Ovary (tissue), 3 donors: ENCODE measurements at regions not wholly inside any gene's neighbourhood (a gene's known extent, or its start where the extent isn't known, plus 50 kb on each side); places are given as distances from the start of the nearest gene placed in this dataset.

Source experiments
- EP300 ChIP-seq: sonication (generic); formaldehyde crosslinking; IDR thresholded peaks from one replicate; pipeline ENCODE4 v1.6.1; 2017; ENCODE audit warnings: antibody characterized with exemption
- TF ChIP-seq, protein P1 (sequence below), 3 donors: fragments of 450-650 bp in 2 of 3; fragments of 200-600 bp in 1 of 3; IDR thresholded peaks; one replicate each; pipeline versions ENCODE4 v1.5.1 to v1.8.0; 2016 to 2022; ENCODE audit warnings: antibody characterized with exemption in 3 of 3, mild to moderate bottlenecking in 1 of 3
- donor health status: DM: no; HTN: no; CAD: no.

DNA sequence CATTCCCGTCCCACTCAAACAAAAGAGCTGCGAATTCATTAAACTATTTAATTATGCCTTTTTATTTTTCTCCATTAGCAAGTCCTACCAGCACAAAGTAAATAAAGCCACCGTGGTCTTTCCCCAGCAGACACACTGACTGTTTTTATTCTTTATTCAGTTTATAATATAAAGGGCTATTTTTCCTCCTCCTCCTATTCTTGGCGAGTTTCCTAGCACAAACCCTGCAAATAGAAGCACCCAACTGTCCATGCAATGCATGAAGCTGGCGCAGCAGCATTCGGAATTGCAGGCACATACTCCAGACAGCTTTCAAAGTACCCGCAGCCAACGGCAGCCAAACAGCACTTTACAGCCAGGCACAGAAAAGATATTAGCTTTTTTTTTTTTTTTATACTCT is 583.4 kb upstream of the PSMD7 start:
- TF ChIP-seq EP300: no peak
- TF ChIP-seq, protein P1, sequence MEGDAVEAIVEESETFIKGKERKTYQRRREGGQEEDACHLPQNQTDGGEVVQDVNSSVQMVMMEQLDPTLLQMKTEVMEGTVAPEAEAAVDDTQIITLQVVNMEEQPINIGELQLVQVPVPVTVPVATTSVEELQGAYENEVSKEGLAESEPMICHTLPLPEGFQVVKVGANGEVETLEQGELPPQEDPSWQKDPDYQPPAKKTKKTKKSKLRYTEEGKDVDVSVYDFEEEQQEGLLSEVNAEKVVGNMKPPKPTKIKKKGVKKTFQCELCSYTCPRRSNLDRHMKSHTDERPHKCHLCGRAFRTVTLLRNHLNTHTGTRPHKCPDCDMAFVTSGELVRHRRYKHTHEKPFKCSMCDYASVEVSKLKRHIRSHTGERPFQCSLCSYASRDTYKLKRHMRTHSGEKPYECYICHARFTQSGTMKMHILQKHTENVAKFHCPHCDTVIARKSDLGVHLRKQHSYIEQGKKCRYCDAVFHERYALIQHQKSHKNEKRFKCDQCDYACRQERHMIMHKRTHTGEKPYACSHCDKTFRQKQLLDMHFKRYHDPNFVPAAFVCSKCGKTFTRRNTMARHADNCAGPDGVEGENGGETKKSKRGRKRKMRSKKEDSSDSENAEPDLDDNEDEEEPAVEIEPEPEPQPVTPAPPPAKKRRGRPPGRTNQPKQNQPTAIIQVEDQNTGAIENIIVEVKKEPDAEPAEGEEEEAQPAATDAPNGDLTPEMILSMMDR (IDR thresholded peaks at IDR 0.05): no peak
